ENCODE measurements at regions not wholly inside any gene's neighbourhood (a gene's known extent, or its start where the extent isn't known, plus 50 kb on each side); places are given as distances from the start of the nearest gene placed in this dataset.

DNA sequence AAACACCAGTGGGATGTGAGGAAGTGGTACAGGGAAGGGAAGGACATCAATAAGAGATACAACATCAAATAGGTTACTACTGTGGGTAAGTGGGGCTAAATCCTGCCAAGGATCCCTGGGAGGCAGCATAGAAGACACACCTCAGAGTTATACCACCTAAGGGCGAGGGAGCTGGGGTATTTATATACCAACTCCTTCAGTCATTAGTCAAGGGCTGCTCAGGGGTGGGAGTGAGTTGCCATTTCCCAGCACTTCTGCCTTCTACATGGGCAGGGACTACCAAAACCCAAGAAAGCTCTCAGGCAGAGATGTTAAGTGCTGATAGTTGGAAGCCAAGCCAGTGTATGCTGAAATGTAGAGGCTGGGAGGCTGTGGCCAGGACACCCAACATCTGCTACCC, 57.5 kb upstream of the MARCHF10 start:
- TF ChIP-seq, protein P1, sequence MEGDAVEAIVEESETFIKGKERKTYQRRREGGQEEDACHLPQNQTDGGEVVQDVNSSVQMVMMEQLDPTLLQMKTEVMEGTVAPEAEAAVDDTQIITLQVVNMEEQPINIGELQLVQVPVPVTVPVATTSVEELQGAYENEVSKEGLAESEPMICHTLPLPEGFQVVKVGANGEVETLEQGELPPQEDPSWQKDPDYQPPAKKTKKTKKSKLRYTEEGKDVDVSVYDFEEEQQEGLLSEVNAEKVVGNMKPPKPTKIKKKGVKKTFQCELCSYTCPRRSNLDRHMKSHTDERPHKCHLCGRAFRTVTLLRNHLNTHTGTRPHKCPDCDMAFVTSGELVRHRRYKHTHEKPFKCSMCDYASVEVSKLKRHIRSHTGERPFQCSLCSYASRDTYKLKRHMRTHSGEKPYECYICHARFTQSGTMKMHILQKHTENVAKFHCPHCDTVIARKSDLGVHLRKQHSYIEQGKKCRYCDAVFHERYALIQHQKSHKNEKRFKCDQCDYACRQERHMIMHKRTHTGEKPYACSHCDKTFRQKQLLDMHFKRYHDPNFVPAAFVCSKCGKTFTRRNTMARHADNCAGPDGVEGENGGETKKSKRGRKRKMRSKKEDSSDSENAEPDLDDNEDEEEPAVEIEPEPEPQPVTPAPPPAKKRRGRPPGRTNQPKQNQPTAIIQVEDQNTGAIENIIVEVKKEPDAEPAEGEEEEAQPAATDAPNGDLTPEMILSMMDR (IDR thresholded peaks at IDR 0.05; ENCODE audit: partially characterized antibody, unreplicated experiment): no peak
- no peak for DNase-seq
- Mint-ChIP-seq H3K4me1 (ENCODE audit: low read depth, unreplicated experiment) (peaks cover 22% of the 10 kb centered on the region), H3K9me3 (ENCODE audit: unreplicated experiment) (peaks cover 4% of the 10 kb centered on the region), H3K4me3 (ENCODE audit: unreplicated experiment) (no peak overlapping the region), H3K27ac (ENCODE audit: unreplicated experiment) (no peak overlapping the region), H3K27me3 (ENCODE audit: unreplicated experiment) (peaks cover 3% of the 10 kb centered on the region), H3K36me3 (ENCODE audit: unreplicated experiment) (no peaks in the 10 kb centered on the region)

DNA sequence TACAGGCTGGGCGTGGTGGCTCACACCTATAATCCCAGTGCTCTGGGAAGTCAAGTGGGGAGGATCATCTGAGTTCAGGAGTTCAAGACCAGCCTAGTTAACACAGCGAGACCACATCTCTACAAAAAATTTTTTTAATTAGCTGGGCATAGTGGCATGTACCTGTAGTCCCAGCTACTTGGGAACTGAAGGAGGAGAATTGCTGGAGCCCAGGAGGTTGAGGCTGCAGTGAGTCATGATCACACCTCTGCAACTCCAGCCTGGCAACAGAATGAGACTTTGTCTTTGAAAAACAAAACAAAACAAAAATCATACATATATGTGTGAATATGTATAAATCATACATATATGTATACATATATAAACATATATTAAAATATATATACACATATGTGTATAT, 54.1 kb upstream of the MARCHF10 start:
- Mint-ChIP-seq H3K4me3 (ENCODE audit: unreplicated experiment) (no peak overlapping the region), H3K4me1 (ENCODE audit: low read depth, unreplicated experiment) (peaks cover 2% of the 10 kb centered on the region), H3K9me3 (ENCODE audit: unreplicated experiment) (no peaks in the 10 kb centered on the region), H3K27ac (ENCODE audit: unreplicated experiment) (no peak overlapping the region), H3K36me3 (ENCODE audit: unreplicated experiment) (no peaks in the 10 kb centered on the region), H3K27me3 (ENCODE audit: unreplicated experiment) (no peaks in the 10 kb centered on the region)
- DNase-seq: no peak
- TF ChIP-seq, protein P1 (IDR thresholded peaks at IDR 0.05; ENCODE audit: partially characterized antibody, unreplicated experiment): no peak

DNA sequence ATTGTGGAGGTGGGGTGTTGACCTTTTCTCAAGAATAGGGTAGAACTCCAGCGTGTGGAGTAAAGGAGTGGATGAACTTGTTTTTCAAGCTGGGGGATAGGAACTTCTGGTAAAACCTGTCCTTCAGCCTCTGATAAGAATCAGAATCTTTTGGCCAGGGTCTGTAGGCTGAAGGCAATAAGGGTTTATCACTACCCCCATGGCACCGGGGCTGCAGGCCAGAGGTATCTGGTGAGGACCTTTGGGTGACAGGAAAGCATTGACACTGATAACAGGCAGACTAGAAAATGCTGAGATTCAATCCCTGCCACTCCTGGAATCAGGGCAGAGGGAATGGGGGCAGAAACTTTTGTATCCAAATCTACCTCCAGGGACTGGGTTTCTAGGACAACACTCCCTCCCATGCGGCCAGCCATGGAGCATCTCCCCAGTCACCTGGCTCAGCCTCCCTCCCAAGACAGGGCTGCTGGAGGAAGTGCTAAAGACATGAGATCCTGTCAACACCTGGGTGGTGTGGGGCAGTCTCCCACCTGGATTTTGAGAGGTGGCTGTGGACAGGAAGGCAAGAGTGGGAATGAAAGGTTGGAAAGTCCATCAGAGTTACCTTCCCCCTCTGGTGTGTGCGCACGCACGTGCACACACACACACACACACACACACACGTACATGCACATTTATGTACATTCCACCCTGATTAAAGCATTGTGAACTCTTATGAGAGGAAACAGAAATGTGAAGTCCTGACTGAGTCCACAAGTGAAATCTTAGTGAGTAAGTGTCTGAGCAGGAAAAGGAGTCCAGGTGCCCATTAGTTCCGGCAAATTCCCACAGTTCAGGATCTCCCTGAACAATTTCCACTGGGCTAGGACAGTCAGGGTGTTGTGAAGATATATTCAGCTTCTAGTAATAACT, 53.1 kb upstream of the MARCHF10 start:
- Mint-ChIP-seq H3K4me1 (ENCODE audit: low read depth, unreplicated experiment) (no peaks in the 10 kb centered on the region), H3K9me3 (ENCODE audit: unreplicated experiment) (no peaks in the 10 kb centered on the region), H3K4me3 (ENCODE audit: unreplicated experiment) (no peak overlapping the region), H3K27me3 (ENCODE audit: unreplicated experiment) (no peaks in the 10 kb centered on the region), H3K36me3 (ENCODE audit: unreplicated experiment) (no peaks in the 10 kb centered on the region), H3K27ac (ENCODE audit: unreplicated experiment) (no peak overlapping the region)
- no peak for DNase-seq
- TF ChIP-seq, protein P1 (IDR thresholded peaks at IDR 0.05; ENCODE audit: partially characterized antibody, unreplicated experiment): no peak

DNA sequence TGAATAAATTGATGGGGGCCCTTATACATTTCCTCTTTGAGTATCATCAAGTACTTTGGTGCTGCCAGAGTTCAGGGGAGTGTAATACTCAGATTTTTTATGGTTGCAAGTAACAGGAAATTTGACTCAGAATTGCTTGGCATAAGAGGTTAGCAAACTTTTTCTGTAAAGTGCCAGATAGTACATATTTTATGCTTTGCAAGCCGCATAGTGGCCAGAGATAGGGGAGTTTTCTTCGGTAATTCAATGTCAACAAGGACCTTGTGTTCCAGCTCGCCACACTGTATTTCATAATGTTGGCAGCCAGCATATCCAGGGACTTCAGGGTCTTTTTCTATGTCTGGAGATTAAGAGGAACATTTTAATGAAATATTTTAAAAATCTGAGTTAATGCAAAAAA, 51.0 kb upstream of the MARCHF10 start:
- Mint-ChIP-seq H3K36me3 (ENCODE audit: unreplicated experiment) (no peaks in the 10 kb centered on the region), H3K27ac (ENCODE audit: unreplicated experiment) (no peak overlapping the region), H3K4me1 (ENCODE audit: low read depth, unreplicated experiment) (no peaks in the 10 kb centered on the region), H3K4me3 (ENCODE audit: unreplicated experiment) (no peak overlapping the region), H3K9me3 (ENCODE audit: unreplicated experiment) (no peaks in the 10 kb centered on the region), H3K27me3 (ENCODE audit: unreplicated experiment) (peaks cover 2% of the 10 kb centered on the region)
- DNase-seq: no peak
- TF ChIP-seq, protein P1 (IDR thresholded peaks at IDR 0.05; ENCODE audit: partially characterized antibody, unreplicated experiment): no peak

Data from glutamatergic neuron (in vitro differentiated cells).